ENCODE measurements at regions not wholly inside any gene's neighbourhood (a gene's known extent, or its start where the extent isn't known, plus 50 kb on each side); places are given as distances from the start of the nearest gene placed in this dataset.
"Not testable (repeated sequence)": the region's sequence is repeated elsewhere in the genome, so short reads cannot be mapped to it uniquely, and the experiment has no call there.

DNA sequence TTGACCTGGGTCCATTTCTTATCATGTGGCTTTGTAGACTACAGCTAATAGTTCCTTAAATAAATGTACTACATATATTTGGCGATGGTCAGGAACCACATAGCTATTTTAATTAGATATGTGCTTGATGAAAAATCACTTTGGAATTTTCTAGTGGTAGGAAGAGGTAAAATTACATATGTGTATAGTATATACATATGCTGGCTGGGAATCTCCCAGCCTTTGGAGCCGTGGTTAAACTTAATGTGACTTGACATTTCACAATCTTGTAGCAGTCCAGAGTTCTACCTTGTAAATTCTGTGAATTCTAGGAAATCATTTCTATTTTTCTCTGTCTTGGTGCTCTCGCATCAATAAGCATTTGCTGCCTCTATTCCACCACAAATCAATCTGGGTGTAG lies 565.0 kb downstream of the DMRTA1 start:
- no peak overlapping the region for H3K27ac ChIP-seq
- TF ChIP-seq CTCF (conservative IDR thresholded peaks at IDR 0.05): no peak

DNA sequence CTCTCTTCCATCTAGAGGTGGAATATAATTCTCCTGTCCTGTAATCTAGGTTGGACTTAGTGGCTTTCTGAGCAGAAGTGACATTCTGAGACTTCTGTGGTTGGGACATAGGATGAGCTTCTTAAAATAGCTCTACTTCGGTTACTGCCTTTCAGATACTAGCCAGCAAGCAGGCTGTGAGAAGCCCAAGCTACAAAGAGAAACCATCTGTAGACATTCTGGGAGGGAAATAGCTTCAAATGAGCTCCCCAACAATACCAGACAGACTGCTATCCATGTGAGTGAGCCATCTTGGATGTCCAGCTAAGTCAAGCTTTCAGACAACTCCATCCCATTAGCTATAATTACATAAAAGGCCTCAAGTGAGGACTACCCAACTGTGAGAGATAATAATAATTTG lies 568.9 kb downstream of the DMRTA1 start:
- TF ChIP-seq CTCF (conservative IDR thresholded peaks at IDR 0.05): no peak
- no peak overlapping the region for H3K27ac ChIP-seq

- no peak overlapping the region for H3K27ac ChIP-seq
- TF ChIP-seq CTCF (conservative IDR thresholded peaks at IDR 0.05): no peak
Measured at GRCh38 chr9:23036416-23036815, 589.8 kb downstream of the DMRTA1 start.

DNA sequence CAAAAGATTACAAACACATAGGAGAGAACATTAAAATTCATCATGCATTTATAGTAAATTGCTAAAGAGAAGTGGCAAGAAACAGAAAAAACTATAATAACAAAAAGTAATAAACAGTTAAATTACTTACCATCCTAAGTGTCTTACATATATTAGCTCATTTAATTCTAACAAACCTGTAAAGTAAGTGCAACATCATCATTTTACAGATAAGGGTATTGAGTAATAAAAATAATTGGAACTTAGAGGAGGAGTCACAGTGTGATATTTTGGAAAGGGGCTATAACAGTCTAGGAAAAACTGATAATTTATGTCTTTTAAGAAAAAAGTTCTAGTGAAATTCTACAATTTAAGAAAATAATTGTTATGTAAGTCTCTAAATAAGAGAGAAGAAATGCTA lies 592.8 kb downstream of the DMRTA1 start:
- no peak overlapping the region for H3K27ac ChIP-seq
- TF ChIP-seq CTCF (conservative IDR thresholded peaks at IDR 0.05): no peak

DNA sequence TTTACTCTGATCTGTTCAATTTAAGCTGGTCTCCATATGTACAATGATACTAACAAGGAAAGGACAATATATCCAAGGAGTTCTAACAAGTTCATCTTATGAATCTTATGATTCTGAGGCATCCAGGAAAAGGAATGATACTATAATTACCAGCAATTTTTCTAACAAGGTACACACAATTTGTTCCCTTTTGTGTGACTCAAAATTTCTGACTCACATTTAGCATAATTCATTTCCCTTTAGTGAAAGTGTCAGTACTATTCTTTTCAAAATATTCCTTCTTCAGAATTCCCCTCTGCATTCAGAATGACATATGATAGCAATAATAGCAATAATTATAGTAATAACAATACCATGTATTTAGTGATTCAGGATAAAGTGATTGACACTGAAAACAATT lies 594.8 kb downstream of the DMRTA1 start:
- no peak overlapping the region for H3K27ac ChIP-seq
- no peak for TF ChIP-seq CTCF (conservative IDR thresholded peaks at IDR 0.05)

DNA sequence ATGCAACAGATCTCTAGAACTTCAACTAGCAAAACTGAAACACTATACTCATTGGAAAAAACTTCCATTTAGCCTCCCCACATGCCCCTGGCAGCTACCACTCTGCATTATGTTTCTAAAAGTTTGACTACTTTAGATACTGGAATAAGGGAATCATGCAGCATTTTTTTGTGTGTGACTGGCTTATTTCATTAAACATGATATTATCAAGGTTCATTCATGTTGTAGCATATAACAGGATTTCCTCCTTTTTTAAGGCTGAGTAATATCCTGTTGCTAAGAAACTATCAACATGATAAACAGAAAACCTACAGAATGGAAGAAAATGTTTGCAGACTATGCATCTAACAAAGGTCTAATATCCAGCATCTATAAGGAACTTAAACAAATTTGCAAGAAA lies 597.9 kb downstream of the DMRTA1 start:
- no peak for TF ChIP-seq CTCF (conservative IDR thresholded peaks at IDR 0.05)
- no peak overlapping the region for H3K27ac ChIP-seq

DNA sequence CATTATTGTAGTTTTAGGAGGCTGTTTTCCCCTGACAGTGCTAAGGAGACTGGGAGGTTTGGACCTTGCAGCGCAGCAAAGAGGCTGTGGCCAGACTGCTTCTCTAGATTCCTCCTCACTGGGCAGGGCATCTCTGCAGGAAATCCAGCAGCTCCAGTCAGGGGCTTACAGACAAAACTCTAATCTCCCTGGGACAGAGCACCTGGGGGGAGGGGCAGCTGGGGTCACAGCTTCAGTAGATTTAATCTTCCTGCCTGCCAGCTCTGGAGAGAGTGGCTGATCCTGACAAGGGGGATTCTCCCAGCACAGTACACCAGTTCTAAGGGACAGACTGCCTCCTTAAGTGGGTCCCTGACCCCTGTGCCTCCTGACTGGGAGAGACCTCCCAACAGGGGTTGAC lies 599.4 kb downstream of the DMRTA1 start:
- not testable (repeated sequence) for H3K27ac ChIP-seq

GRCh38 chr9:23050548-23050947 lies 603.9 kb downstream of the DMRTA1 start:
- H3K27ac ChIP-seq: no peak overlapping the region
- no peak for TF ChIP-seq CTCF (conservative IDR thresholded peaks at IDR 0.05)
